ENCODE measurements at regions not wholly inside any gene's neighbourhood (a gene's known extent, or its start where the extent isn't known, plus 50 kb on each side); places are given as distances from the start of the nearest gene placed in this dataset.
"Not testable (repeated sequence)": the region's sequence is repeated elsewhere in the genome, so short reads cannot be mapped to it uniquely, and the experiment has no call there.

- TF ChIP-seq ZFX (IDR thresholded peaks at IDR 0.05) = no peak
- TF ChIP-seq CTCF (conservative IDR thresholded peaks at IDR 0.05) = no peak
- no peak overlapping the region for H3K27ac ChIP-seq
Observed at GRCh38 chr7:66426996-66427395, 201.7 kb upstream of the KCTD7 start.

- TF ChIP-seq CTCF (conservative IDR thresholded peaks at IDR 0.05) (no peak), ZFX (IDR thresholded peaks at IDR 0.05) (no peak)
- H3K27ac ChIP-seq = no peak overlapping the region
Observed at GRCh38 chr7:66427956-66428355, 200.7 kb upstream of the KCTD7 start.

GRCh38 chr7:66429498-66430163, 199.1 kb upstream of the KCTD7 start:
- H3K27ac ChIP-seq = no peak overlapping the region
- TF ChIP-seq ZFX (IDR thresholded peaks at IDR 0.05) (no peak), CTCF (conservative IDR thresholded peaks at IDR 0.05) (no peak)

- no peak overlapping the region for H3K27ac ChIP-seq
- TF ChIP-seq CTCF (conservative IDR thresholded peaks at IDR 0.05) (no peak), ZFX (IDR thresholded peaks at IDR 0.05) (no peak)
Observed at GRCh38 chr7:66430164-66430545, 198.5 kb upstream of the KCTD7 start.

- H3K27ac ChIP-seq = not testable (repeated sequence)
Observed at GRCh38 chr7:66438703-66439405, 189.8 kb upstream of the KCTD7 start.

GRCh38 chr7:66442385-66442784, 186.3 kb upstream of the KCTD7 start:
- no peak for TF ChIP-seq ZFX (IDR thresholded peaks at IDR 0.05)
- TF ChIP-seq CTCF (conservative IDR thresholded peaks at IDR 0.05) = no peak
- H3K27ac ChIP-seq = no peak overlapping the region

- TF ChIP-seq ZFX (IDR thresholded peaks at IDR 0.05) (no peak), CTCF (conservative IDR thresholded peaks at IDR 0.05) (no peak)
- no peak overlapping the region for H3K27ac ChIP-seq
Observed at GRCh38 chr7:66443946-66444345, 184.7 kb upstream of the KCTD7 start.

- H3K27ac ChIP-seq = not testable (repeated sequence)
Observed at GRCh38 chr7:66447007-66447406, 181.7 kb upstream of the KCTD7 start.

- not testable (repeated sequence) for H3K27ac ChIP-seq
Observed at GRCh38 chr7:66450814-66451213, 177.9 kb upstream of the KCTD7 start.

- H3K27ac ChIP-seq = not testable (repeated sequence)
Observed at GRCh38 chr7:66451713-66452112, 177.0 kb upstream of the KCTD7 start.

Data from C4-2B (cell line).